Neural progenitor cell (in vitro differentiated cells): ENCODE measurements at regions not wholly inside any gene's neighbourhood (a gene's known extent, or its start where the extent isn't known, plus 50 kb on each side); places are given as distances from the start of the nearest gene placed in this dataset.
"Not testable (repeated sequence)": the region's sequence is repeated elsewhere in the genome, so short reads cannot be mapped to it uniquely, and the experiment has no call there.

Experiments
- DNase-seq: peaks from one replicate; pipeline ENCODE4 v3.0.0-alpha.2; 2016; ENCODE audit warnings: low spot score
- H2AFZ ChIP-seq: fragments of 200-600 bp; sonication (generic); replicated peaks from 2 replicates; pipeline ENCODE4 v1.6.1; 2016; ENCODE audit warnings: antibody characterized with exemption
- H3F3A ChIP-seq: fragments of 200-600 bp; sonication (generic); 2 replicates; pipeline ENCODE4 v1.6.1; 2016; ENCODE audit warnings: antibody characterized with exemption, low read depth
- H3K27ac ChIP-seq: fragments of 200-600 bp; sonication (generic); 2 replicates; pipeline ENCODE4 v1.5.1; 2016; ENCODE audit warnings: mild to moderate bottlenecking
- H3K27me3 ChIP-seq: fragments of 200-600 bp; sonication (generic); 2 replicates; pipeline ENCODE4 v1.6.1; 2016; ENCODE audit warnings: mild to moderate bottlenecking, moderate library complexity
- H3K36me3 ChIP-seq: fragments of 200-600 bp; sonication (generic); 2 replicates; pipeline ENCODE4 v1.5.1; 2016
- H3K4me1 ChIP-seq: fragments of 200-600 bp; sonication (generic); 2 replicates; pipeline ENCODE4 v1.6.1; 2016; ENCODE audit warnings: mixed run types
- H3K4me2 ChIP-seq: fragments of 200-600 bp; sonication (generic); 2 replicates; pipeline ENCODE4 v1.6.1; 2016
- H3K4me3 ChIP-seq: fragments of 200-600 bp; sonication (generic); 2 replicates; pipeline ENCODE4 v1.5.1; 2016
- H3K79me2 ChIP-seq: fragments of 200-600 bp; sonication (generic); 2 replicates; pipeline ENCODE4 v1.6.1; 2016; ENCODE audit warnings: low read depth
- H3K9ac ChIP-seq: fragments of 200-600 bp; sonication (generic); 2 replicates; pipeline ENCODE4 v1.6.1; 2016
- H3K9me3 ChIP-seq: fragments of 200-600 bp; sonication (generic); 2 replicates; pipeline ENCODE4 v1.5.1; 2016; ENCODE audit warnings: low read depth
- H4K20me1 ChIP-seq: fragments of 200-600 bp; sonication (generic); 2 replicates; pipeline ENCODE4 v1.6.1; 2016; ENCODE audit warnings: low read depth
- H3K27ac Mint-ChIP-seq: 3 replicates; pipeline ENCODE4 v1.8.0; 2021; ENCODE audit warnings: mixed read lengths
- H3K27me3 Mint-ChIP-seq: 2 replicates; pipeline ENCODE4 v1.8.0; 2022; ENCODE audit warnings: low read depth, mild to moderate bottlenecking, inconsistent platforms, moderate library complexity, mixed read lengths; ENCODE audit not compliant: insufficient read depth
- H3K36me3 Mint-ChIP-seq: 3 replicates; pipeline ENCODE4 v1.8.0; 2021; ENCODE audit warnings: mixed read lengths
- H3K4me1 Mint-ChIP-seq: 3 replicates; pipeline ENCODE4 v1.8.0; 2021; ENCODE audit warnings: mixed read lengths
- H3K4me3 Mint-ChIP-seq: 3 replicates; pipeline ENCODE4 v1.8.0; 2021; ENCODE audit warnings: mild to moderate bottlenecking, moderate library complexity, mixed read lengths
- H3K9me3 Mint-ChIP-seq: 3 replicates; pipeline ENCODE4 v1.8.0; 2020; ENCODE audit warnings: mixed read lengths

DNA sequence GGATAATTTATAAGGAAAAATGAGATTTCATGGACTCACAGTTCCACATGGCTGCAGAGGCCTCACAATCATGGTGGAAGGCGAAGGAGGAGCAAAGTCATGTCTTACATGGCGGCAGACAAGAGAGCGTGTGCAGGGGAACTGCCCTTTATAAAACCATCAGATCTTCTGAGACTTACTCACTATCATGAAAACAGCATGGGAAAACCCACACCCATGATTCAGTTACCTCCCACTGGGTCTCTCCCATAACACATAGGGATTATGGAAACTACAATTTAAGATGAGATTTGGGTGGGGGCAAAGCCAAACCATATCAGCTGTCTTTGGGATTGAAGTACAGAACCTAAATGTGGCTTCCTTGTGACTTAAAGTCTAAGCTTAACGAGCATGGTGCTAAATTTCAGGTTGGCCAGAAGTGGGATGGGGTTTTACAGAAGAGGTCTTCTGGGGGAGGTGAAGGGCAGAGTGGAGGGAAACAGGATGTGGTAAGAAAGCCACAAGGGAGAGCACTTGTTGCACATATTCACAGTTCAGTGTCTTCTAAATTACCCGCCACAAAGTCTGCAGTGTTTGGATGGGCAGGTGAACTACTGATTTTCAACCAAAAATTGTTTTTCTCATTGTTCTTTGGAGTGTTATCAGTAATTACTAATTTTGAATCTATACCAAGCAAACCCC, 49.7 kb upstream of the ARL17B start:
- not testable (repeated sequence) for H3K27ac Mint-ChIP-seq, H3K36me3 Mint-ChIP-seq, H3K9me3 ChIP-seq, H4K20me1 ChIP-seq, H3K4me1 Mint-ChIP-seq, H3K36me3 ChIP-seq, H3F3A ChIP-seq, H3K27me3 Mint-ChIP-seq, DNase-seq, H3K9me3 Mint-ChIP-seq, H3K4me1 ChIP-seq, H3K27me3 ChIP-seq, H2AFZ ChIP-seq, H3K27ac ChIP-seq, H3K9ac ChIP-seq, H3K4me3 ChIP-seq, H3K4me3 Mint-ChIP-seq, H3K79me2 ChIP-seq, H3K4me2 ChIP-seq
